Stomach (tissue), 8 donors: ENCODE measurements at regions not wholly inside any gene's neighbourhood (a gene's known extent, or its start where the extent isn't known, plus 50 kb on each side); places are given as distances from the start of the nearest gene placed in this dataset.

ENCODE experiments used
- DNase-seq, 2 donors: peaks; one replicate each; pipeline versions ENCODE4 v3.0.0 to v3.0.0-alpha.2; 2013 to 2019
- H3K27ac ChIP-seq, 5 donors: fragments of 200-600 bp in 4 of 5; sonication (generic) in 4 of 5; one replicate each; pipeline ENCODE4 v1.5.1; 2013 to 2019; ENCODE audit warnings: mild to moderate bottlenecking in 1 of 5, moderate library complexity in 1 of 5
- H3K27me3 ChIP-seq, 3 donors: fragments of 200-600 bp; sonication (generic); one replicate each; pipeline ENCODE4 v1.5.1; 2017 to 2019; ENCODE audit warnings: mixed run types in 1 of 3
- H3K36me3 ChIP-seq, 4 donors: fragments of 200-600 bp; sonication (generic); 1 replicate in 3 of 4; 2 replicates in 1 of 4; pipeline ENCODE4 v1.5.1; 2016 to 2019
- H3K4me1 ChIP-seq, 4 donors: fragments of 200-600 bp; sonication (generic); one replicate each; pipeline ENCODE4 v1.5.1; 2016 to 2019
- H3K4me3 ChIP-seq, 4 donors: fragments of 200-600 bp; sonication (generic) in 3 of 4; one replicate each; pipeline ENCODE4 v1.5.1; 2016 to 2019; ENCODE audit warnings: mild to moderate bottlenecking in 1 of 4
- H3K9me3 ChIP-seq, 4 donors: fragments of 200-600 bp; sonication (generic); one replicate each; pipeline ENCODE4 v1.5.1; 2016 to 2019
- CTCF ChIP-seq, 7 experiments: fragments of 450-650 bp in 4 of 7; fragments of 200-600 bp in 3 of 7; sonication (generic) in 3 of 7; IDR thresholded peaks; one replicate each; pipeline ENCODE4 v1.5.1; 2016 to 2019; ENCODE audit warnings: antibody characterized with exemption in 7 of 7, control low read depth in 2 of 7, mild to moderate bottlenecking in 1 of 7
- EP300 ChIP-seq: sonication (generic); formaldehyde crosslinking; IDR thresholded peaks from one replicate; pipeline ENCODE4 v1.6.1; 2017; ENCODE audit warnings: antibody characterized with exemption
- POLR2A ChIP-seq, 4 donors: fragments of 450-650 bp; IDR thresholded peaks; one replicate each; pipeline ENCODE4 v1.6.1; 2016; ENCODE audit warnings: antibody characterized with exemption in 4 of 4, control low read depth in 2 of 4, mild to moderate bottlenecking in 1 of 4, moderate library complexity in 1 of 4
- POLR2AphosphoS5 ChIP-seq, 3 donors: sonication (generic); formaldehyde crosslinking; IDR thresholded peaks; one replicate each; pipeline ENCODE4 v1.6.1; 2016; ENCODE audit warnings: antibody characterized with exemption in 3 of 3
- WGBS, 5 donors: extraction: QIAGEN DNeasy Blood & Tissue Kit in 3 of 5; methylation state at CpG; one replicate each; pipeline versions ENCODE4 v1.1.5 to v1.1.7; 2013 to 2018; 5-methylcytosine and 5-hydroxymethylcytosine counted together
- intact Hi-C: fragments of 100-400 bp; cut with DNase I; formaldehyde crosslinking; loops from one replicate; pipeline ENCODE4 v1.15.1; 2023; ENCODE audit warnings: low total_unique reads
- donor health status: healthy with polysubstance abuse.
- donor health status: Bipolar disorder and iron deficiency.
- donor health status: healthy.

GRCh38 chr4:129903861-129904260, 807.9 kb downstream of the C4orf33 start:
- H3K36me3 ChIP-seq: no peaks in the 10 kb centered on the region
- DNase-seq: no peak
- H3K4me3 ChIP-seq: no peak overlapping the region
- no peak for TF ChIP-seq POLR2A (IDR thresholded peaks at IDR 0.05)
- no peak for TF ChIP-seq CTCF (IDR thresholded peaks at IDR 0.05)
- TF ChIP-seq POLR2AphosphoS5 (IDR thresholded peaks at IDR 0.05): no peak
- no peak for TF ChIP-seq EP300
- intact Hi-C loops: no loop called here
- 90 to 94% (median 94%) methylated on average over 8 of the region's 8 CpGs for WGBS, 5 donors
- peaks cover 0 to 10% (median 0%) of the 10 kb centered on the region in 4 donors for H3K9me3 ChIP-seq
- H3K4me1 ChIP-seq: no peaks in the 10 kb centered on the region
- H3K27ac ChIP-seq: no peak overlapping the region
- H3K27me3 ChIP-seq: no peaks in the 10 kb centered on the region

GRCh38 chr4:129905256-129905655, 809.3 kb downstream of the C4orf33 start:
- no peaks in the 10 kb centered on the region for H3K4me1 ChIP-seq
- DNase-seq: no peak
- H3K9me3 ChIP-seq: peaks cover 0 to 10% (median 0%) of the 10 kb centered on the region in 4 donors
- no peaks in the 10 kb centered on the region for H3K36me3 ChIP-seq
- TF ChIP-seq EP300 (no peak), CTCF (IDR thresholded peaks at IDR 0.05) (no peak), POLR2A (IDR thresholded peaks at IDR 0.05) (no peak), POLR2AphosphoS5 (IDR thresholded peaks at IDR 0.05) (no peak)
- intact Hi-C loops: no loop called here
- H3K27ac ChIP-seq: no peak overlapping the region
- H3K4me3 ChIP-seq: no peak overlapping the region
- 23 to 69% (median 38%) methylated on average over 1 of the region's 1 CpG for WGBS, 5 donors
- H3K27me3 ChIP-seq: no peaks in the 10 kb centered on the region

GRCh38 chr4:129908117-129908516, 812.2 kb downstream of the C4orf33 start:
- DNase-seq: no peak
- Histone ChIP-seq H3K4me1 (no peaks in the 10 kb centered on the region), H3K27ac (no peak overlapping the region), H3K27me3 (no peaks in the 10 kb centered on the region), H3K9me3 (peaks cover 0 to 8% (median 0%) of the 10 kb centered on the region in 4 donors), H3K36me3 (no peaks in the 10 kb centered on the region), H3K4me3 (no peak overlapping the region)
- intact Hi-C loops: no loop called here
- TF ChIP-seq POLR2A (IDR thresholded peaks at IDR 0.05) (no peak), CTCF (IDR thresholded peaks at IDR 0.05) (no peak), POLR2AphosphoS5 (IDR thresholded peaks at IDR 0.05) (no peak), EP300 (no peak)
- 36 to 70% (median 62%) methylated on average over 4 of the region's 4 CpGs for WGBS, 5 donors

- intact Hi-C loops: no loop called here
- H3K9me3 ChIP-seq: no peaks in the 10 kb centered on the region
- H3K27ac ChIP-seq: no peak overlapping the region
- no peak overlapping the region for H3K4me3 ChIP-seq
- H3K36me3 ChIP-seq: no peaks in the 10 kb centered on the region
- no peaks in the 10 kb centered on the region for H3K4me1 ChIP-seq
- H3K27me3 ChIP-seq: no peaks in the 10 kb centered on the region
- DNase-seq: no peak
- TF ChIP-seq EP300: no peak
- TF ChIP-seq CTCF (IDR thresholded peaks at IDR 0.05): no peak
- TF ChIP-seq POLR2A (IDR thresholded peaks at IDR 0.05): no peak
- no peak for TF ChIP-seq POLR2AphosphoS5 (IDR thresholded peaks at IDR 0.05)
Measured at GRCh38 chr4:129916991-129917390, 821.0 kb downstream of the C4orf33 start.
